Activated B cell treated with CpG ODN at 0.5 μM for 24 hours (primary cell): ENCODE measurements at regions not wholly inside any gene's neighbourhood (a gene's known extent, or its start where the extent isn't known, plus 50 kb on each side); places are given as distances from the start of the nearest gene placed in this dataset.
A peak's percentile ranks its signal among the peaks of the same experiment; 100 is the strongest.

ENCODE experiments used
- ATAC-seq: fragments of 200-7000 bp; cut with Tn5 transposase; one replicate; pipeline ENCODE4 v1.10.0; 2021; ENCODE audit warnings: low read depth, mild to moderate bottlenecking, moderate library complexity
- CTCF ChIA-PET: fragments of 350-600 bp; sonication (Branson Sonifier 250); formaldehyde crosslinking; loops from one replicate; lab custom pipeline; 2021; ENCODE audit warnings: antibody characterized with exemption; lab: Charles Lee
- POLR2A ChIA-PET: fragments of 350-600 bp; sonication (Branson Sonifier 250); formaldehyde crosslinking; loops from one replicate; lab custom pipeline; 2021; ENCODE audit warnings: antibody characterized with exemption; lab: Charles Lee
- DNase-seq: peaks from one replicate; pipeline ENCODE4 v3.0.0; 2022
- H3K27ac Mint-ChIP-seq: one replicate; pipeline ENCODE4 v1.8.0; 2020; ENCODE audit warnings: mixed read lengths
- H3K27me3 Mint-ChIP-seq: one replicate; pipeline ENCODE4 v1.8.0; 2021; ENCODE audit warnings: mixed read lengths
- H3K36me3 Mint-ChIP-seq: one replicate; pipeline ENCODE4 v1.8.0; 2021; ENCODE audit warnings: low read depth, mixed read lengths
- H3K4me1 Mint-ChIP-seq: one replicate; pipeline ENCODE4 v1.8.0; 2021; ENCODE audit warnings: mixed read lengths
- H3K4me3 Mint-ChIP-seq: one replicate; pipeline ENCODE4 v1.8.0; 2020; ENCODE audit warnings: mild to moderate bottlenecking, mixed read lengths
- H3K9me3 Mint-ChIP-seq: one replicate; pipeline ENCODE4 v1.8.0; 2020; ENCODE audit warnings: mixed read lengths
- intact Hi-C: fragments of 100-400 bp; cut with micrococcal nuclease; formaldehyde crosslinking; loops from one replicate; pipeline ENCODE4 v1.15.1; 2024
- TF ChIP-seq, protein P1 (sequence below): fragments of 200-600 bp; IDR thresholded peaks from one replicate; pipeline ENCODE4 v1.8.0; 2022; ENCODE audit warnings: antibody characterized with exemption, mild to moderate bottlenecking

- intact Hi-C loops: no loop called here
- peaks cover 2% of the 10 kb centered on the region for H3K27me3 Mint-ChIP-seq
- peak overlapping the region; percentile 57 for H3K4me3 Mint-ChIP-seq
- no peak for ATAC-seq
- H3K36me3 Mint-ChIP-seq: no peaks in the 10 kb centered on the region
- CTCF ChIA-PET: no interaction called here
- POLR2A ChIA-PET: no interaction called here
- no peaks in the 10 kb centered on the region for H3K9me3 Mint-ChIP-seq
- H3K27ac Mint-ChIP-seq: no peak overlapping the region
- TF ChIP-seq, protein P1, sequence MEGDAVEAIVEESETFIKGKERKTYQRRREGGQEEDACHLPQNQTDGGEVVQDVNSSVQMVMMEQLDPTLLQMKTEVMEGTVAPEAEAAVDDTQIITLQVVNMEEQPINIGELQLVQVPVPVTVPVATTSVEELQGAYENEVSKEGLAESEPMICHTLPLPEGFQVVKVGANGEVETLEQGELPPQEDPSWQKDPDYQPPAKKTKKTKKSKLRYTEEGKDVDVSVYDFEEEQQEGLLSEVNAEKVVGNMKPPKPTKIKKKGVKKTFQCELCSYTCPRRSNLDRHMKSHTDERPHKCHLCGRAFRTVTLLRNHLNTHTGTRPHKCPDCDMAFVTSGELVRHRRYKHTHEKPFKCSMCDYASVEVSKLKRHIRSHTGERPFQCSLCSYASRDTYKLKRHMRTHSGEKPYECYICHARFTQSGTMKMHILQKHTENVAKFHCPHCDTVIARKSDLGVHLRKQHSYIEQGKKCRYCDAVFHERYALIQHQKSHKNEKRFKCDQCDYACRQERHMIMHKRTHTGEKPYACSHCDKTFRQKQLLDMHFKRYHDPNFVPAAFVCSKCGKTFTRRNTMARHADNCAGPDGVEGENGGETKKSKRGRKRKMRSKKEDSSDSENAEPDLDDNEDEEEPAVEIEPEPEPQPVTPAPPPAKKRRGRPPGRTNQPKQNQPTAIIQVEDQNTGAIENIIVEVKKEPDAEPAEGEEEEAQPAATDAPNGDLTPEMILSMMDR: no peak
- peaks cover 29% of the 10 kb centered on the region for H3K4me1 Mint-ChIP-seq
- DNase-seq: no peak
Observed at GRCh38 chr4:152099981-152100378, 339.2 kb upstream of the GATB start.

DNA sequence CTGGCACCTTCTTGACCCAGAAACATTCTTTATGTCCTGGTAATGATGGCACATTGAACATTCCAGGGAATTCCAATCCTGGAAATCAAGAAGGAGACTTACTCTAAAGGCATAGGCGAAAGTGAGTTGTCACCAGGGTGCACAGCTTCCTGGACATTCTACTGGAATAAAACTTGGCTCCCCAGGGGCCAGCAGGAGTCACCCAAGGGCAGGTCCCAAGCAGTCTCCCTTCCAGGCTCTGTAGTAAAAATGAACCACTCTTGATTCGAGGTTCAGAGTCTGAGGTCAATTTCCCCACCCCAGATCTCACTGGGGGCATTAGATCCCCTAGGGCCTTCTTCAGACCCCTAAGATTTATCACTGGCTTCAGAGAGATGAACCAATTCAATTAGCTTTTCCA lies 338.7 kb upstream of the GATB start:
- intact Hi-C loops: no loop called here
- Mint-ChIP-seq H3K4me1 (peaks cover 29% of the 10 kb centered on the region), H3K27ac (no peak overlapping the region), H3K9me3 (no peaks in the 10 kb centered on the region), H3K36me3 (no peaks in the 10 kb centered on the region), H3K4me3 (no peak overlapping the region), H3K27me3 (peaks cover under 1% of the 10 kb centered on the region)
- no peak for DNase-seq
- POLR2A ChIA-PET: no interaction called here
- no peak for ATAC-seq
- CTCF ChIA-PET: no interaction called here
- TF ChIP-seq, protein P1: no peak

GRCh38 chr4:152099061-152099425 lies 338.2 kb upstream of the GATB start:
- Mint-ChIP-seq H3K36me3 (no peaks in the 10 kb centered on the region), H3K4me1 (peaks cover 29% of the 10 kb centered on the region), H3K27me3 (no peaks in the 10 kb centered on the region), H3K9me3 (no peaks in the 10 kb centered on the region), H3K4me3 (no peak overlapping the region), H3K27ac (no peak overlapping the region)
- intact Hi-C loops: no loop called here
- TF ChIP-seq, protein P1: no peak
- POLR2A ChIA-PET: no interaction called here
- DNase-seq (no peak), ATAC-seq (no peak)
- CTCF ChIA-PET: no interaction called here

DNA sequence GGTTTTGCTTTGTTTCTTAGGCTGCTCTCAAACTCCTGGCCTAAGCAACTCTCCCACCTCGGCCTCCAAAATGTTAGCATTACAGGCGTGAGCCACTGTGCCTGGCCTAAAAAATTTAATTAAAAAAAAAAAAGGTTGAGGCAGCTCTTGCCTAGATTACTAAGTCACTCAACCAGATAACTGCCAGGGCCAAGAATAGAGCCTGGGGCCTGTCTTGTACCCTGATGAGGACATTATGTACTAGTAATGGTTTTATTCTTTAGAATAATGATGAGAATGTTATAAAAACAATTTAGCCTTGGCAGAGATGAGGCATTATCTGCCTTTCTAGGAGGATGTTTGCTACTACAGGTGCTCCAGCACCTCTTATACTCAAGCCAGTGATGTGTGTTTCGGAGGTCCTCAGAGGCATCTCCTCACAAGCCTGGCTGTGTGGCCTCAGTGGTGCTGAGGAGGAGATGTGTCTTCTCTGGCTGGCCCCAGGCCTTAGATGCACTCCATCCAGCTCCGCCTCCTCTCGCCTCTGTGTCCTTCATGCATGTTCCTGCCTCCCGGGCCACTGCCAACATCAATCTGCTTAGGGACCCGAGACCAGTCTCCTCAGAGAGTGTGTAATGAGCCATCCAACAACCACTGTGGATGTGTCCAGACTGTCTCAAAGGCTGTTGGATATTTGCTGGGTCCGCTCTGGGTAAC lies 337.7 kb upstream of the GATB start:
- Mint-ChIP-seq H3K27me3 (peaks cover 1% of the 10 kb centered on the region), H3K4me3 (no peak overlapping the region), H3K27ac (no peak overlapping the region), H3K9me3 (no peaks in the 10 kb centered on the region), H3K4me1 (peaks cover 29% of the 10 kb centered on the region), H3K36me3 (no peaks in the 10 kb centered on the region)
- intact Hi-C loops: no loop called here
- CTCF ChIA-PET: no interaction called here
- POLR2A ChIA-PET: no interaction called here
- DNase-seq (no peak), ATAC-seq (no peak)
- TF ChIP-seq, protein P1: no peak

- ATAC-seq: no peak
- TF ChIP-seq, protein P1: no peak
- Mint-ChIP-seq H3K27ac (no peak overlapping the region), H3K4me3 (no peak overlapping the region), H3K36me3 (no peaks in the 10 kb centered on the region), H3K9me3 (no peaks in the 10 kb centered on the region), H3K4me1 (peaks cover 27% of the 10 kb centered on the region), H3K27me3 (peaks cover 3% of the 10 kb centered on the region)
- ChIA-PET POLR2A (no interaction called here), CTCF (no interaction called here)
- intact Hi-C loops: no loop called here
- no peak for DNase-seq
Observed at GRCh38 chr4:152097371-152097770, 336.6 kb upstream of the GATB start.
